GM20000 (cell line): ENCODE measurements at regions not wholly inside any gene's neighbourhood (a gene's known extent, or its start where the extent isn't known, plus 50 kb on each side); places are given as distances from the start of the nearest gene placed in this dataset.

Experiments used
- DNase-seq: peaks from one replicate; pipeline ENCODE4 v3.0.0; 2012; ENCODE audit warnings: low spot score
- TF ChIP-seq, protein P1 (sequence below): IDR thresholded peaks from 2 replicates; pipeline ENCODE4 v1.5.1; 2012; ENCODE audit warnings: mild to moderate bottlenecking, control low read depth; ENCODE audit errors: extremely low read depth, missing control alignments

GRCh38 chr11:130726234-130727037, 189.8 kb downstream of the SNX19 start:
- TF ChIP-seq, protein P1, sequence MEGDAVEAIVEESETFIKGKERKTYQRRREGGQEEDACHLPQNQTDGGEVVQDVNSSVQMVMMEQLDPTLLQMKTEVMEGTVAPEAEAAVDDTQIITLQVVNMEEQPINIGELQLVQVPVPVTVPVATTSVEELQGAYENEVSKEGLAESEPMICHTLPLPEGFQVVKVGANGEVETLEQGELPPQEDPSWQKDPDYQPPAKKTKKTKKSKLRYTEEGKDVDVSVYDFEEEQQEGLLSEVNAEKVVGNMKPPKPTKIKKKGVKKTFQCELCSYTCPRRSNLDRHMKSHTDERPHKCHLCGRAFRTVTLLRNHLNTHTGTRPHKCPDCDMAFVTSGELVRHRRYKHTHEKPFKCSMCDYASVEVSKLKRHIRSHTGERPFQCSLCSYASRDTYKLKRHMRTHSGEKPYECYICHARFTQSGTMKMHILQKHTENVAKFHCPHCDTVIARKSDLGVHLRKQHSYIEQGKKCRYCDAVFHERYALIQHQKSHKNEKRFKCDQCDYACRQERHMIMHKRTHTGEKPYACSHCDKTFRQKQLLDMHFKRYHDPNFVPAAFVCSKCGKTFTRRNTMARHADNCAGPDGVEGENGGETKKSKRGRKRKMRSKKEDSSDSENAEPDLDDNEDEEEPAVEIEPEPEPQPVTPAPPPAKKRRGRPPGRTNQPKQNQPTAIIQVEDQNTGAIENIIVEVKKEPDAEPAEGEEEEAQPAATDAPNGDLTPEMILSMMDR, result no peak
- no peak for DNase-seq

GRCh38 chr11:130727157-130728119, 188.8 kb downstream of the SNX19 start:
- TF ChIP-seq, protein P1, result no peak
- no peak for DNase-seq

DNA sequence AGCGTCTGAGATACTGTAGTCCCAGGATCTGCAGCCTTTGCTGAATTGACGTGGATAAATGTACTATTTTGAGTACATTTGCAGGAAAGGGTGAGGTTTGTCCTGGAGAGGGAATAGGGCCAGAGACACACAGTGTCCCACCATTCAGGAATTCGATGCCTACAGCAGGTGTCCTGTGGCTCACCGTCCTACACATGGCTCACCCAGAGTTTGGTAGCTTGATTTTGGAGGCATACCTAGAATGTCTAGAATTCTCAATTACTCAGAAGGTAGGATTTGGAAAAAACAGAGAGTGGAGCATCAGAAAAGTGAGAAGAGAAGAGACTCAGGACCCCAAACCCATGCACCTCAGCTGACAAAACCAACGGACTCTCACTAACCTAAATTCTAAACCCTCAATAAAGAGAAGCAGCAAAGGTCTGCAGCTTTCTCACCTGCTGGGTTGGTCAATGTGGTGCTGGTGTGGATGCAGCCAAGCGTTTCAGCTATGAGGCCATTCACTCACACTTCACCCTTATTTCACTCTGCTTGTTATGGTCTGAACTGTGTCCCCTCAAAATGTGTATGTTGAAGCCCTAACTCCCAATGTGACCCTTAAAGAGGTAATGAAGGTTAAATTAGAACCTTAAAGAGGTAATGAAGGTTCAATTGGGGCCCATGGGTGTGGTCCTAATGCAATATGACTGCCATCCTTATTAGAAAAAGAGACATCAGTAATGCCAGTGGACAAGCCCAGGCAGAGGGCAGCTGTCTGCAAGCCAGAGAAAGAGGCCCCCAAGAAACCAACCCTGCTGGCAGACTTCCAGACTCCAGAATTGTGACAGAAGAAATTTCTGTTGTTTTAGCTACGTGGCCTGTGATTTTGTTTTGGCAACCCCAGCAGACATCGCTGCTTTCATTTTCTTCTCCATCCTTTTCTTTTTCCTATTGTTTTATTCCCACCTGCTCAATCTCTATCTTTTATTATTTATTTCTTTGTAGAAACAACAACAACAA, 187.8 kb downstream of the SNX19 start:
- TF ChIP-seq, protein P1, result no peak
- no peak for DNase-seq

- TF ChIP-seq, protein P1, result no peak
- DNase-seq, result no peak
Observed at GRCh38 chr11:130729193-130729592, 187.1 kb downstream of the SNX19 start.

DNA sequence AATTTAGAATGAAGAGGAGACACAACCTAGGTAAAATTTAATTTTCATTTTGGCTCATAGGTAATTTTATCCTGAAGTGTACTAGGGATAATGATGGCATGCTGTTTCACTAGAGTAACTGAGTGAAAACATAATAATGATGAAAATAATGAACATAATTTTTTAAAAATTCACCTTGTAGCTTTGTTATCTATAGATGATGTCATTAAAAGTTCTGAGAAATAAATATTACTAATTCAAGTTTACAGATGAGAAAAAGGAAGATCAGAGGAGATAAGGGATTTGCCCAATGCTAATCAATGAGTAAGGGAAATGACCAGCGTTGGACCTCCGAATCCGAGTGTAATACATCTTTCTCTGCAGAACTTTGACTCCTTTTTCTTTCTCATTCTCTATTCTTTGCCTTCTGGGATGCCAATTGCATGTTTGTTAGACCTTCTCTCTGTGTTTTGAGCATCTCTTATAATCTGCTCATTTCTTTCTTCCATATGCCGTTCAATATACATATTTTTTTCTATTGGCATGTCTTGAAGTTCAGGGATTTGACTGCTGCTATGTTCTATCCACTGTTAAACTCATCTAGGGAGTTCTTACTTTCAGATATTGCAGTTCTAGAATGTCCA, 186.5 kb downstream of the SNX19 start:
- no peak for DNase-seq
- TF ChIP-seq, protein P1, result no peak

DNA sequence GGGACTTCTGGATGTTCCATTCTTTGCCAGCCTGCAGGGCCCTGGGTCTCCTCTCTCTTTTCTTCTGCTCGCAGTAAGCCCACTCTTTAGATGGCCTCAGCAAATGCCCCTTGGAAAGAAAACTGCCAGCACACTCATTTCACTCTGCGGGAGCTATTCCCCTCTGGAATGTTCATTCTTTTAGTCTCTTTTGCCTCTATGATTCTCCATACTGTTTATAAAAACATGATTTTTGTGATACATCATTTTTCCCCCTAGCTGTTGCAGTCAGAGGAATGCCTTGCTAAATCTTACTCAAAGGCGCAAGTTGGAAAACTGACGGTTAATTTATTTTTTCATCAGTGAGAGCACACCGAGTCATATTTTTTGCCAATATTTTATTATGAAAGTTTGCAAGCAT, 184.9 kb downstream of the SNX19 start:
- no peak for DNase-seq
- TF ChIP-seq, protein P1, result no peak
